GM18511 (cell line): ENCODE measurements at regions not wholly inside any gene's neighbourhood (a gene's known extent, or its start where the extent isn't known, plus 50 kb on each side); places are given as distances from the start of the nearest gene placed in this dataset.

Experiments
- ATAC-seq: cut with Tn5 transposase; IDR thresholded peaks from one replicate; pipeline ENCODE4 v1.9.1; 2021; ENCODE audit warnings: mild to moderate bottlenecking, moderate library complexity; ENCODE audit not compliant: unreplicated experiment

GRCh38 chr3:80543154-80543553, 775.4 kb upstream of the ROBO1 start:
- ATAC-seq = no peak

GRCh38 chr3:80542456-80542855, 774.7 kb upstream of the ROBO1 start:
- no peak for ATAC-seq

- no peak for ATAC-seq
Observed at GRCh38 chr3:80537680-80538079, 769.9 kb upstream of the ROBO1 start.

GRCh38 chr3:80535286-80535685, 767.5 kb upstream of the ROBO1 start:
- ATAC-seq = no peak

GRCh38 chr3:80533553-80533952, 765.8 kb upstream of the ROBO1 start:
- ATAC-seq = no peak

GRCh38 chr3:80526153-80526552, 758.4 kb upstream of the ROBO1 start:
- no peak for ATAC-seq

GRCh38 chr3:80521081-80521480, 753.3 kb upstream of the ROBO1 start:
- no peak for ATAC-seq

- ATAC-seq = no peak
Observed at GRCh38 chr3:80519436-80519835, 751.6 kb upstream of the ROBO1 start.

GRCh38 chr3:80496452-80496851, 728.7 kb upstream of the ROBO1 start:
- ATAC-seq = no peak

GRCh38 chr3:80492162-80492561, 724.4 kb upstream of the ROBO1 start:
- ATAC-seq = no peak

GRCh38 chr3:80472961-80473360, 705.2 kb upstream of the ROBO1 start:
- no peak for ATAC-seq

GRCh38 chr3:80472459-80472858, 704.7 kb upstream of the ROBO1 start:
- no peak for ATAC-seq

- no peak for ATAC-seq
Observed at GRCh38 chr3:80470433-80470832, 702.6 kb upstream of the ROBO1 start.

- ATAC-seq = no peak
Observed at GRCh38 chr3:80465746-80466145, 697.9 kb upstream of the ROBO1 start.

GRCh38 chr3:80451393-80451792, 683.6 kb upstream of the ROBO1 start:
- ATAC-seq = no peak

- no peak for ATAC-seq
Observed at GRCh38 chr3:80445641-80446040, 677.8 kb upstream of the ROBO1 start.

GRCh38 chr3:80445053-80445452, 677.3 kb upstream of the ROBO1 start:
- no peak for ATAC-seq

GRCh38 chr3:80439490-80439889, 671.7 kb upstream of the ROBO1 start:
- no peak for ATAC-seq

- no peak for ATAC-seq
Observed at GRCh38 chr3:80434366-80434765, 666.6 kb upstream of the ROBO1 start.

GRCh38 chr3:80424951-80425350, 657.2 kb upstream of the ROBO1 start:
- ATAC-seq = no peak

- ATAC-seq = no peak
Observed at GRCh38 chr3:80408030-80408721, 640.4 kb upstream of the ROBO1 start.

- no peak for ATAC-seq
Observed at GRCh38 chr3:80405618-80406017, 637.8 kb upstream of the ROBO1 start.

- ATAC-seq = no peak
Observed at GRCh38 chr3:80395023-80395422, 627.2 kb upstream of the ROBO1 start.
